Upper lobe of left lung (tissue), 6 donors: ENCODE measurements at regions not wholly inside any gene's neighbourhood (a gene's known extent, or its start where the extent isn't known, plus 50 kb on each side); places are given as distances from the start of the nearest gene placed in this dataset.

ENCODE experiments used
- ATAC-seq, 2 donors: fragments of 200-7000 bp; cut with Tn5 transposase; one replicate each; pipeline ENCODE4 v1.9.1; 2022; ENCODE audit warnings: mild to moderate bottlenecking in 2 of 2, moderate library complexity in 2 of 2; ENCODE audit not compliant: low FRiP score in 2 of 2
- DNase-seq, 2 donors: peaks; one replicate each; pipeline ENCODE4 v3.0.0-alpha.2; 2019 to 2020
- H3K27ac ChIP-seq, 4 donors: fragments of 200-600 bp; sonication (generic); one replicate each; pipeline ENCODE4 v1.5.1; 2016 to 2019
- H3K27me3 ChIP-seq, 4 donors: fragments of 200-600 bp; sonication (generic); one replicate each; pipeline ENCODE4 v1.5.1; 2017 to 2019
- H3K36me3 ChIP-seq, 4 donors: fragments of 200-600 bp; sonication (generic); one replicate each; pipeline ENCODE4 v1.5.1; 2016 to 2019
- H3K4me1 ChIP-seq, 4 donors: fragments of 200-600 bp; sonication (generic); one replicate each; pipeline ENCODE4 v1.5.1; 2018 to 2019
- H3K4me3 ChIP-seq, 4 donors: fragments of 200-600 bp; sonication (generic); one replicate each; pipeline ENCODE4 v1.5.1; 2017 to 2019; ENCODE audit warnings: mild to moderate bottlenecking in 2 of 4, moderate library complexity in 1 of 4
- H3K9me3 ChIP-seq, 4 donors: fragments of 200-600 bp; sonication (generic); one replicate each; pipeline ENCODE4 v1.5.1; 2018 to 2019
- CTCF ChIP-seq, 6 experiments: fragments of 450-650 bp in 4 of 6; fragments of 200-600 bp in 2 of 6; sonication (generic) in 2 of 6; IDR thresholded peaks; one replicate each; pipeline ENCODE4 v1.5.1; 2016 to 2019; ENCODE audit warnings: antibody characterized with exemption in 6 of 6
- EP300 ChIP-seq, 4 donors: sonication (generic); formaldehyde crosslinking; IDR thresholded peaks; one replicate each; pipeline ENCODE4 v1.5.1; 2017; ENCODE audit warnings: antibody characterized with exemption in 4 of 4, control low read depth in 2 of 4
- POLR2A ChIP-seq, 4 donors: fragments of 450-650 bp; IDR thresholded peaks; one replicate each; pipeline ENCODE4 v1.5.1; 2016 to 2017; ENCODE audit warnings: antibody characterized with exemption in 4 of 4, mild to moderate bottlenecking in 2 of 4
- POLR2AphosphoS5 ChIP-seq, 2 donors: sonication (generic); formaldehyde crosslinking; IDR thresholded peaks; one replicate each; pipeline ENCODE4 v1.5.1; 2017; ENCODE audit warnings: antibody characterized with exemption in 2 of 2
- WGBS, 2 donors: methylation state at CpG; one replicate each; pipeline ENCODE4 v1.1.5; 2017 to 2018; 5-methylcytosine and 5-hydroxymethylcytosine counted together
- donor health status: DM: no; HTN: no; CAD: no; lungs with moderate emphysema.
- donor health status: DM: no; HTN: yes; CAD: no; lungs with severe emphysema.

- 64 to 66% methylated on average over 2 of the region's 2 CpGs for WGBS, 2 donors
- H3K36me3 ChIP-seq = no peaks in the 10 kb centered on the region
- no peak overlapping the region for H3K27ac ChIP-seq
- no peak for TF ChIP-seq EP300 (IDR thresholded peaks at IDR 0.05)
- TF ChIP-seq CTCF (IDR thresholded peaks at IDR 0.05) = no peak
- no peak for TF ChIP-seq POLR2A (IDR thresholded peaks at IDR 0.05)
- TF ChIP-seq POLR2AphosphoS5 (IDR thresholded peaks at IDR 0.05) = no peak
- no peak overlapping the region for H3K4me3 ChIP-seq
- ATAC-seq (no peak), DNase-seq (no peak)
- no peaks in the 10 kb centered on the region for H3K4me1 ChIP-seq
- H3K27me3 ChIP-seq = no peaks in the 10 kb centered on the region
- no peaks in the 10 kb centered on the region for H3K9me3 ChIP-seq
Measured at GRCh38 chr14:44564908-44565307, 57.8 kb upstream of the FSCB start.
